HFF-Myc (cell line): ENCODE measurements at regions not wholly inside any gene's neighbourhood (a gene's known extent, or its start where the extent isn't known, plus 50 kb on each side); places are given as distances from the start of the nearest gene placed in this dataset.

Source experiments
- DNase-seq: peaks from one replicate; pipeline ENCODE4 v3.0.0-alpha.2; 2011; ENCODE audit warnings: low read depth; ENCODE audit errors: extremely low read depth
- H3K4me3 ChIP-seq: replicated peaks from 2 replicates; pipeline ENCODE4 v1.5.1; 2011; ENCODE audit warnings: low read depth, mild to moderate bottlenecking, control low read depth, low read length
- TF ChIP-seq, protein P1 (sequence below): IDR thresholded peaks from 2 replicates; pipeline ENCODE4 v1.5.1; 2012; ENCODE audit warnings: mild to moderate bottlenecking, low read depth, low read length, control low read depth; ENCODE audit errors: missing control alignments

DNA sequence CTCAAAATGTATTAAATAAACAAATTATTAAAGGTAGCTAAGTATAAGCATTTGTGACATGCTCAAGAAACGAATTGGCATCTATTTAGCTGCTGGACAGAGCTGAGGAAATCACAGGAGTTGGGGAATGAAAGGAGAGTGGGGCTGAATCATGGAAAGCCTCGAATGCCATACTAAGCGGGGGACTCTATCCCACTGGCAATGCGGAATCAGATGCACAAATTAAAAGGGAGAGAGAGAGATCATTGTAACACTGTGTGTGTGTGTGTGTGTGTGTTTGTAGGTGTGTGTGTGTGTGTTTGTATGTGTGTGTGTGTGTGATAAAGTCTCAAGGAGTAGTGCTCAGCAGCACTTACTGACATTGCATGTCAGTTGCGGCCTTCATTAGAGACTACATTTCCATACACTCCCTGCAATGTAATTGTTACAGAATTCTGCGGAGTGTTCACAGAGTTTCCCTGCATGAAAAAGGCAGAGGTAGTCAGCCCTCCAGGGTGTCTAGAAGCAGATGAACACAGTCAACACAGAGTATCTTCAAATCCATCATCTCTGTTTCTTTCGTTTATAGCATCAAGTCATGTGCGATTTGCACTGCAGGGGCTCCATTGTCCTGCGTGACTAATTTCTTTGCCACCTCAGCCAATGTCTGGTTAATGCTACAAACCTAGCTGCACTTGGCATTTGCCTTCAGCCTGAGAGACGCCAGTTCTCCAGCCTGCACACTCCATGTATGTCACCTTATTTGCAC lies 111.7 kb upstream of the CYRIA start:
- no peak for DNase-seq
- TF ChIP-seq, protein P1, sequence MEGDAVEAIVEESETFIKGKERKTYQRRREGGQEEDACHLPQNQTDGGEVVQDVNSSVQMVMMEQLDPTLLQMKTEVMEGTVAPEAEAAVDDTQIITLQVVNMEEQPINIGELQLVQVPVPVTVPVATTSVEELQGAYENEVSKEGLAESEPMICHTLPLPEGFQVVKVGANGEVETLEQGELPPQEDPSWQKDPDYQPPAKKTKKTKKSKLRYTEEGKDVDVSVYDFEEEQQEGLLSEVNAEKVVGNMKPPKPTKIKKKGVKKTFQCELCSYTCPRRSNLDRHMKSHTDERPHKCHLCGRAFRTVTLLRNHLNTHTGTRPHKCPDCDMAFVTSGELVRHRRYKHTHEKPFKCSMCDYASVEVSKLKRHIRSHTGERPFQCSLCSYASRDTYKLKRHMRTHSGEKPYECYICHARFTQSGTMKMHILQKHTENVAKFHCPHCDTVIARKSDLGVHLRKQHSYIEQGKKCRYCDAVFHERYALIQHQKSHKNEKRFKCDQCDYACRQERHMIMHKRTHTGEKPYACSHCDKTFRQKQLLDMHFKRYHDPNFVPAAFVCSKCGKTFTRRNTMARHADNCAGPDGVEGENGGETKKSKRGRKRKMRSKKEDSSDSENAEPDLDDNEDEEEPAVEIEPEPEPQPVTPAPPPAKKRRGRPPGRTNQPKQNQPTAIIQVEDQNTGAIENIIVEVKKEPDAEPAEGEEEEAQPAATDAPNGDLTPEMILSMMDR = no peak
- H3K4me3 ChIP-seq = no peak overlapping the region

DNA sequence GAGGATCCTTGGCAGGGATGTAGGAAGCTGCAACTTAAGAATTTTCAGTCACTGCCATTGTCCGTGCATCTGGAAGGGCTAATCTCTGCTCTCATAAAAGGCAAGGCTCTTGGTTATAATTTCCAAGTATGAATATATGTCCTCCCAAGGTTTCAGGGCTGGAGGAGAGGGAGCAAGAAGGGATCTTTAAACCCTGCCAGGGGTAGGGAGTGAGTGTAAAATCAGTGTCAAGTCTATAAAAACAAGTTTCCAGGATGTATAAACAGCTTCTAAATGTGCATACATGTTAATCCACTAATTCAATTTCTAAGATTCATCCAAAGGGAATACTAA lies 110.2 kb upstream of the CYRIA start:
- no peak for DNase-seq
- H3K4me3 ChIP-seq = no peak overlapping the region
- TF ChIP-seq, protein P1 = no peak

DNA sequence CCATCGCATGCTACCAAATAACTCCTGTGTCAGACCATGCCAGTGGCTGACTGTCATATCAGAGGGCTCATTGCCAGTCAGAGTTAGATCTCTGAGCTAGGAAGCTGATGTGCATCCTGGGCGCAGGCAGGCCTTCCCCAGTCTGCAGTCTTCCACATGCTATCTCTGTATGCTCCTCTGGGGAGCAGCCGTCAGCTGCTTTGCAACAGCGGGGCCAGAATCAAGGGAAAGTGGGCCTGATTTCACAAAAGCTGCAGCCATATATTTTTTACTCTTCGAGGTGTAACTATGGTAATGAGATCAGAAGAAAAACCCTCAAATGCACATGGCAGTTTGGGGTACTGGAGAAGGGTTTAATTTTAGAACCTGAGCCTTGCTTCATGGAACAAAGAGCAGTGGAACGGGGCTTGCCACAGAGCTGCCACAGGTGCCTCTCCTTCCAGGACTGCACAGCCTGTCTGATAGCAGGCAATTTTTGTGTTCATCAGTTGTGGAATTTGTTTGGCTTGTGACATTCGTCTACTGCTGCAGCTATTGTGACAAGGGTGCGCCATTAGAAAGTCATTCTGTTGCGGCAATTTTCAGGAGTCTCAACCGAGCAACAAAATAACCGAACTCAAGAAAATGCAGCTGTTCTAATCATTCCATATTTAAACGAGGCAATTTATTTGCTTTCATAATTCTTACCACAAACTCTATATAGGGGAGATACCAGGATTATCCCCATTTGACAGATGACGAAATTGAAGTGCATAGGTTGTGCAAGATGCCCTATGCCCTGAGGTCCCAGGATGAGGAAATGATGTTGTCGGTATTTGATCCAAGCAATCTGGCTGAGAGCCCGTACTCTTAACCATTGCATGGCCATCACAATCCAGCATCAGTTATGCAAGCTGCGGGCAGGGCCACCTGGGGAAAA lies 109.6 kb upstream of the CYRIA start:
- no peak for DNase-seq
- TF ChIP-seq, protein P1 = no peak
- H3K4me3 ChIP-seq = no peak overlapping the region

DNA sequence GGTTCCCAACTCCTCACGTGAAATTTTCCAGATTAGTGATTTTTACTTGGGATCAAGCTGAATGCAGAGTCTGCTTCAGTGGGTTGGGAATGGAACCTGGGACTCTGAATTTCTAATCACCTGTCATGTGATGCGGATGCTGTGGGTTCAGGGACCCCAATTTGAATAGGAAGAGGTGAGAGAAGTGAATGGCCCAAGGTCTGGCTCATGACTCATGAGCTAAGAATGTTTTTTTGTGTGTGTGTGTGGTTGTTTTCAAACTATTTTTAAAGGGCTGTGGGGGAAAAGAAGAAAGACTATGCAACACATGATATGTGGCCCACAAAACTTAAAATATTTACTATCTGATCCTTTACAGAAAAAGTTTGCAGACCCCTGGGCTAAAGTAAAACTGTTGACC lies 108.5 kb upstream of the CYRIA start:
- TF ChIP-seq, protein P1 = no peak
- DNase-seq = no peak
- H3K4me3 ChIP-seq = no peak overlapping the region

DNA sequence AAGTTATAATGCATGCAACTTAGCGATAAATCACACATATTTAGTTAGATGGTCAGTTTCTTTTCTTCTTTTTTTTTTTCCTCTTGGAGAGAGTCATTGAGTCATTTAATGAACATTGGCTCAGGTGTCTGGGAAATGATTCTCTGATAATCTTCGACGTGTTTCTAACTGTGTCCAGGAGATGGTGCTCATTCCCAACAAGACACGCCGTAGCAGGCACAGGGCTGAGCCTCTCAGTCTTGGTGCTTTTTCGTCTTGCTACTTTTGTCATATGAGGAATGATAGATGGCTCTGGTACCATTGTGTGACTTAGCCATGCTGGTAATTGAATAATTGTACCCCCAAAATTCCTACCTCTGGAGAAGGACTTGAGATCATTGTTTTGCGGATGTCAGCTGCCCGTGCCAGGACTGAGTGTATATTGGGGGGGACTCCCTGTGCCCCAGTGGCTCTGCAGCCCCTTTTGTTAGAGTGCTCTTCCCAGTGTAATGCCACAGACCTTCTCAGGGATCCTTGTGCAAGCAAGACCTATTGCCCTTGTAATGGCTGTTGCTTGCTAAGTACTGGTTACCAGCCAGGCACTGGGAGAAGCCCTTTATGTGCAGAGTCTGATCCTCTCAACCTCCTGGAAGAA lies 107.6 kb upstream of the CYRIA start:
- no peak overlapping the region for H3K4me3 ChIP-seq
- DNase-seq = no peak

DNA sequence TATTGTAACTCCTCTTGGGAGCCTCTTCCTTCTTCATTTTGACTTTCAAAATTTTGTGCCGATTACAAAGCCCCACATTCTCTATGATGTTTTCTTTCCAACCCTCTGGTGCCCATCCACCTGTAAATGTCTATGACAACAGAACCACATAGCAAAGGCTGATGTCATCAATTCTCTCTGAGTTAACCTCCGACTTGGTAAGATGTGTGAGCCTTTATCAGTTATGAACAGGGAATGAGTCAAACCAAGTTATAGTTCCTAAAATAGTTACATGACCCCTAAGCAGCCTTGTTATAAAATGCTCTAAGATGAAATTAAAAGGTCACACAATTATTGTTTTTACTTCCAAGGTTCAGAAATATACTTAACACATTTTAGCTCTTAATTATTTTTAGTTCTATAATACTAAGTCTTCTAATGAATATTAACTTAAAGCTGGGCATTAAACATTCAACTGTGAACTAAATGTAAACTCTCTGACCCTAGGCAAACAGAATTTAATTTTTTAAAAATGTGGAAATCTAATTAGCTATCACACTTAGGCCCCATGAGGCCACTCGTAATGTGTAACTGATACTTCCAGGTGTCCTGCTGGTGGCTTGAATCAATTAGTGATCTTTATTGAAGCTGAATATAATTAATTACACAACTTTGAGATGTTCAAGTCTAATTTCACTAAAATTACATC lies 102.3 kb upstream of the CYRIA start:
- TF ChIP-seq, protein P1 = no peak
- no peak for DNase-seq
- H3K4me3 ChIP-seq = no peak overlapping the region

More for the DNA sequence above, 107.6 kb upstream of the CYRIA start:
- TF ChIP-seq, protein P1 = peak; percentile 18
